Fibroblast of lung (primary cell): ENCODE measurements at regions not wholly inside any gene's neighbourhood (a gene's known extent, or its start where the extent isn't known, plus 50 kb on each side); places are given as distances from the start of the nearest gene placed in this dataset.

Experiments
- CTCF ChIP-seq, 2 donors: IDR thresholded peaks in 1 of 2; conservative IDR thresholded peaks in 1 of 2; 1 replicate in 1 of 2; 2 replicates in 1 of 2; pipeline ENCODE4 v1.5.1; 2011 to 2012; ENCODE audit warnings: low read length in 2 of 2, control low read depth in 1 of 2, inconsistent platforms in 1 of 2, low read depth in 1 of 2, mild to moderate bottlenecking in 1 of 2
- EZH2 ChIP-seq: IDR thresholded peaks from 2 replicates; pipeline ENCODE4 v1.5.1; 2012; ENCODE audit warnings: low read length, control low read depth, mild to moderate bottlenecking; ENCODE audit errors: missing control alignments

GRCh38 chr2:195343540-195343939, 313.5 kb upstream of the SLC39A10 start:
- TF ChIP-seq CTCF (conservative IDR thresholded peaks at IDR 0.05 in 1 of 2, IDR thresholded peaks at IDR 0.05 in 1 of 2; ENCODE audit: low read depth in 1 of 2, low read length in 2 of 2) (no peak), EZH2 (no peak)
